B cell (primary cell): ENCODE measurements at regions not wholly inside any gene's neighbourhood (a gene's known extent, or its start where the extent isn't known, plus 50 kb on each side); places are given as distances from the start of the nearest gene placed in this dataset.

ENCODE experiments used
- ATAC-seq: fragments of 200-7000 bp; cut with Tn5 transposase; one replicate; pipeline ENCODE4 v1.10.0; 2021; ENCODE audit warnings: low read depth, mild to moderate bottlenecking, moderate number of reproducible peaks, moderate library complexity
- CTCF ChIA-PET: fragments of 350-600 bp; sonication (Branson Sonifier 250); formaldehyde crosslinking; loops from one replicate; lab custom pipeline; 2021; ENCODE audit warnings: antibody characterized with exemption, inconsistent platforms; lab: Charles Lee
- POLR2A ChIA-PET: fragments of 350-600 bp; sonication (Branson Sonifier 250); formaldehyde crosslinking; loops from one replicate; lab custom pipeline; 2021; ENCODE audit warnings: antibody characterized with exemption; lab: Charles Lee
- DNase-seq: peaks from one replicate; pipeline ENCODE4 v3.0.0; 2013
- H2AFZ ChIP-seq: 2 replicates; pipeline ENCODE4 v1.6.1; 2012; ENCODE audit warnings: mild to moderate bottlenecking, low read depth, low read length; ENCODE audit not compliant: insufficient read depth, poor library complexity, severe bottlenecking
- H3K27ac ChIP-seq, 2 donors: 1 replicate in 1 of 2; 2 replicates in 1 of 2; pipeline ENCODE4 v1.5.1; 2012 to 2013; ENCODE audit warnings: low read length in 2 of 2, mild to moderate bottlenecking in 2 of 2, moderate library complexity in 1 of 2
- H3K27me3 ChIP-seq, 4 experiments: fragments of 200-600 bp in 1 of 4; sonication (generic) in 1 of 4; replicated peaks in 1 of 4; 1 replicate in 2 of 4; 2 replicates in 2 of 4; pipeline versions ENCODE4 v1.6.1 to v1.7.0; 2013 to 2016; ENCODE audit warnings: low read length in 3 of 4, mild to moderate bottlenecking in 2 of 4, mixed read lengths in 1 of 4, moderate library complexity in 1 of 4; ENCODE audit not compliant: insufficient read depth in 4 of 4, control insufficient read depth in 3 of 4; ENCODE audit errors: control extremely low read depth in 1 of 4
- H3K36me3 ChIP-seq, 2 experiments: replicated peaks in 1 of 2; 1 replicate in 1 of 2; 2 replicates in 1 of 2; pipeline versions ENCODE4 v1.6.1 to v1.7.1; 2013; ENCODE audit warnings: low read length in 1 of 2; ENCODE audit not compliant: insufficient read depth in 2 of 2, control insufficient read depth in 1 of 2; ENCODE audit errors: control extremely low read depth in 1 of 2, extremely low read depth in 1 of 2
- H3K4me1 ChIP-seq, 2 donors: fragments of 200-600 bp in 1 of 2; sonication (generic) in 1 of 2; 1 replicate in 1 of 2; 2 replicates in 1 of 2; pipeline versions ENCODE4 v1.5.1 to v1.6.1; 2013 to 2017; ENCODE audit warnings: low read length in 2 of 2; ENCODE audit not compliant: control insufficient read depth in 2 of 2, insufficient read depth in 2 of 2
- H3K4me2 ChIP-seq: replicated peaks from 2 replicates; pipeline ENCODE3; 2012; ENCODE audit warnings: mild to moderate bottlenecking, low read depth, low read length; ENCODE audit not compliant: poor library complexity, severe bottlenecking
- H3K4me3 ChIP-seq, 5 experiments: fragments of 200-600 bp in 1 of 5; sonication (generic) in 1 of 5; 1 replicate in 3 of 5; 2 replicates in 2 of 5; pipeline versions ENCODE4 v1.5.1 to v1.7.0; 2011 to 2016; ENCODE audit warnings: low read length in 4 of 5, mild to moderate bottlenecking in 4 of 5, low read depth in 2 of 5, control low read depth in 1 of 5, moderate library complexity in 1 of 5; ENCODE audit not compliant: insufficient read depth in 1 of 5; ENCODE audit errors: control extremely low read depth in 1 of 5, extremely low read depth in 1 of 5
- H3K79me2 ChIP-seq: fragments of 200-600 bp; sonication (generic); one replicate; pipeline ENCODE4 v1.6.0; 2016; ENCODE audit warnings: low read length; ENCODE audit not compliant: control insufficient read depth, insufficient read depth
- H3K9ac ChIP-seq: fragments of 200-600 bp; sonication (generic); 2 replicates; pipeline ENCODE4 v1.6.1; 2017; ENCODE audit warnings: mild to moderate bottlenecking, low read length, moderate library complexity
- H3K9me3 ChIP-seq, 3 donors: one replicate each; pipeline versions ENCODE4 v1.6.1 to v1.7.1; 2013; ENCODE audit warnings: low read length in 2 of 3; ENCODE audit not compliant: control insufficient read depth in 2 of 3, insufficient read depth in 1 of 3; ENCODE audit errors: control extremely low read depth in 1 of 3
- H4K20me1 ChIP-seq: 2 replicates; pipeline ENCODE4 v1.6.0; 2012; ENCODE audit warnings: mild to moderate bottlenecking, low read length; ENCODE audit not compliant: insufficient read depth, control insufficient read depth, poor library complexity, severe bottlenecking
- H3K27ac Mint-ChIP-seq: one replicate; pipeline ENCODE4 v1.8.0; 2021; ENCODE audit warnings: mixed read lengths
- H3K27me3 Mint-ChIP-seq: one replicate; pipeline ENCODE4 v1.8.0; 2021; ENCODE audit warnings: mixed read lengths
- H3K4me1 Mint-ChIP-seq: one replicate; pipeline ENCODE4 v1.8.0; 2021; ENCODE audit warnings: mixed read lengths
- H3K4me3 Mint-ChIP-seq: one replicate; pipeline ENCODE4 v1.8.0; 2021; ENCODE audit warnings: mixed read lengths
- H3K9me3 Mint-ChIP-seq: one replicate; pipeline ENCODE4 v1.8.0; 2022; ENCODE audit warnings: mixed read lengths; ENCODE audit not compliant: insufficient read depth
- CTCF ChIP-seq: fragments of 200-600 bp; IDR thresholded peaks from one replicate; pipeline ENCODE4 v1.8.0; 2022; ENCODE audit warnings: antibody characterized with exemption, mild to moderate bottlenecking
- EZH2 ChIP-seq: IDR thresholded peaks from 2 replicates; pipeline ENCODE4 v1.6.1; 2012; ENCODE audit warnings: borderline replicate concordance, low read depth, mild to moderate bottlenecking, moderate library complexity, low read length; ENCODE audit not compliant: insufficient read depth, poor library complexity, severe bottlenecking
- WGBS: methylation state at CpG from one replicate; pipeline ENCODE4 v1.1.5; 2013; ENCODE audit warnings: missing lambda C conversion rate; ENCODE audit not compliant: insufficient coverage; 5-methylcytosine and 5-hydroxymethylcytosine counted together
- intact Hi-C: fragments of 100-400 bp; cut with micrococcal nuclease; formaldehyde crosslinking; loops from one replicate; pipeline ENCODE4 v1.10.0; 2022

- Histone ChIP-seq H2AFZ (no peak overlapping the region), H3K9ac (no peak overlapping the region), H3K4me2 (no peak overlapping the region), H3K27me3 (peaks cover 0 to 2% (median 0%) of the 10 kb centered on the region in 4 experiments), H4K20me1 (no peaks in the 10 kb centered on the region), H3K79me2 (no peaks in the 10 kb centered on the region), H3K9me3 (peaks cover 0 to 3% (median 0%) of the 10 kb centered on the region in 3 donors), H3K4me1 (no peaks in the 10 kb centered on the region), H3K27ac (no peak overlapping the region), H3K36me3 (no peaks in the 10 kb centered on the region), H3K4me3 (no peak overlapping the region)
- no peak overlapping the region for H3K4me3 Mint-ChIP-seq
- 100% methylated on average over 1 of the region's 1 CpG for WGBS
- intact Hi-C loops: no loop called here
- ATAC-seq: no peak
- CTCF ChIA-PET: no interaction called here
- H3K27me3 Mint-ChIP-seq: peaks cover 22% of the 10 kb centered on the region
- DNase-seq: no peak
- H3K27ac Mint-ChIP-seq: no peak overlapping the region
- no peak for TF ChIP-seq CTCF
- no peak for TF ChIP-seq EZH2
- H3K4me1 Mint-ChIP-seq: no peaks in the 10 kb centered on the region
- POLR2A ChIA-PET: no interaction called here
- H3K9me3 Mint-ChIP-seq: no peaks in the 10 kb centered on the region
Measured at GRCh38 chr1:222242492-222242891, 305.4 kb downstream of the HHIPL2 start.

- Histone ChIP-seq H3K4me2 (no peak overlapping the region), H3K9me3 (peaks cover 0 to 3% (median 0%) of the 10 kb centered on the region in 3 donors), H3K36me3 (no peaks in the 10 kb centered on the region), H3K27me3 (peaks cover 0 to 2% (median 0%) of the 10 kb centered on the region in 4 experiments), H3K4me1 (no peaks in the 10 kb centered on the region), H2AFZ (no peak overlapping the region), H3K9ac (no peak overlapping the region), H3K4me3 (no peak overlapping the region), H3K27ac (no peak overlapping the region), H4K20me1 (no peaks in the 10 kb centered on the region), H3K79me2 (no peaks in the 10 kb centered on the region)
- TF ChIP-seq CTCF (no peak), EZH2 (no peak)
- H3K27me3 Mint-ChIP-seq: peaks cover 15% of the 10 kb centered on the region
- H3K4me1 Mint-ChIP-seq: no peaks in the 10 kb centered on the region
- no peak for DNase-seq
- H3K27ac Mint-ChIP-seq: no peak overlapping the region
- intact Hi-C loops: no loop called here
- ATAC-seq: no peak
- H3K9me3 Mint-ChIP-seq: no peaks in the 10 kb centered on the region
- POLR2A ChIA-PET: no interaction called here
- CTCF ChIA-PET: no interaction called here
- H3K4me3 Mint-ChIP-seq: no peak overlapping the region
- 93% methylated on average over 4 of the region's 5 CpGs for WGBS
Measured at GRCh38 chr1:222241410-222241809, 306.5 kb downstream of the HHIPL2 start.
